GM21786 (cell line): ENCODE measurements at regions not wholly inside any gene's neighbourhood (a gene's known extent, or its start where the extent isn't known, plus 50 kb on each side); places are given as distances from the start of the nearest gene placed in this dataset.

Experiments
- ATAC-seq: cut with Tn5 transposase; IDR thresholded peaks from one replicate; pipeline ENCODE4 v1.9.1; 2021; ENCODE audit not compliant: unreplicated experiment

- no peak for ATAC-seq
Measured at GRCh38 chr12:85504164-85504563, 224.1 kb downstream of the ALX1 start.

DNA sequence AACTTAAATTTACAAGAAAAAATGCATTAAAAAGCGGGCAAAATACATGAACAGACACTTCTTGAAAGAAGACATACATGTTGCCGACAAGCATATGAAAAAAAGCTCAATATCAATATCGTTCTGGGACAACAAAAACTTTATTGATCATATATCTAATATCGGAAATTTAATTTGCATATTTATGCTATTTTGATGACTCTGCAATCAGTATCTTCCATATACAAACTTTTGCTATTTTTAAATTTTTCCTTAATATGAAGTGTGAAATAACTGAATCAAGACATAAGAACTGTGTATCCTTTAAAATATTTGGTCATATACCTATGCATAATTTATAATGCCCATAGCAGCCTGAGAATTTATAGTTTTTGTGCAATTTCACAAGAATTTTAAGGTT is 224.6 kb downstream of the ALX1 start:
- ATAC-seq, result no peak

DNA sequence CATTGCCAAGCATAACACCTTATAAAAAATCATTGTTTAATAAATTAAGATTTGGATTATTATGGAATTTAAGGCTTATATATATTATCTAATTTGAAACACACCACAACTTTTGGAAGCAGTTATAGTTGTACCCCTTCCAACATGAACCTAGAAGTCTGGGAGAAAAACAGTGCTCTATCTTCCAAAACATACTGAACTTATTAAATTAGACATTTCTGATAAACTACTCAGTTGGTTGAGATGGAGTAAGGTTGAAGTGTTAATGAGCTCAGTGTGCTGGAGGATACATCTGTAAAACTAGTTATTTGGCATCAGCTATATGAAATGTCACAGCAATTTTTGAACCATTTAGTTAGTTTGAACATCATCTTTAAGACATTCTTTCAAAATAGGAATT is 227.4 kb downstream of the ALX1 start:
- ATAC-seq, result no peak

DNA sequence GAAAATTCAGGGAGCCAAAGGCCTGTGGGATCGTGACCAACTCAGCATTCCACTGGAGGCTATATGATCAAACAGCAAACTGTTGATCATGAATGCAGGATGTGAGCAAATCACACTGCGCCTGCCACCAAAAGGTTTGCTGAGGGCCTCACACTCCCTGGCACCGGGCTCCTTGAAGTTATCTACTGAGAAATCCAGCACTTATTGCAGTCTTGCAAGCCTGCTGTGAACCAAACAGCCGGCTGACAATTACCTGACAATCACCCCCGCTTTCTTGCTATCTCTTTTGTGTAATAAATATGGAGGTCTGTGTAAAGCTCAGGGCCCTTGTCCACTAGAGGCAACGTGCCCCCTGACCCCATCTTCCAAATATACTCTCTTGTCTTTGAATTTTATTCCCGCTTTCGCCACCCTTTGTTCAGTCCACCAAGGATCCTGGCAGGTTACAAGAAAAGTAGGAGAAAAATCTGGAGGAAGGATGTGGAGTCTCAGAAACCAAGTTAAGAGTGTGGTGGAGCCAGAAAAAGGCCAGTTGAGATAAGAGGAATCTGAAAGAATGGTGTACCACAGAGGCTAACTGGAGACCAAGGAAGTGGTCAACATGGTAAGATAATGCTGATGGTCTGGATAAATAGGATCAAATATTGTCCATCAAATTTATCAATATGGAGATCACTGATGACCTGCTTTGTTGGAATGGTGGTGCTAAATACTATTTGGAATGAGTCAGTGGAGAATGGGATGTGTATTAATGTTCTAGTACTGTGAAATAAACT is 229.2 kb downstream of the ALX1 start:
- ATAC-seq, result peak; percentile 29

DNA sequence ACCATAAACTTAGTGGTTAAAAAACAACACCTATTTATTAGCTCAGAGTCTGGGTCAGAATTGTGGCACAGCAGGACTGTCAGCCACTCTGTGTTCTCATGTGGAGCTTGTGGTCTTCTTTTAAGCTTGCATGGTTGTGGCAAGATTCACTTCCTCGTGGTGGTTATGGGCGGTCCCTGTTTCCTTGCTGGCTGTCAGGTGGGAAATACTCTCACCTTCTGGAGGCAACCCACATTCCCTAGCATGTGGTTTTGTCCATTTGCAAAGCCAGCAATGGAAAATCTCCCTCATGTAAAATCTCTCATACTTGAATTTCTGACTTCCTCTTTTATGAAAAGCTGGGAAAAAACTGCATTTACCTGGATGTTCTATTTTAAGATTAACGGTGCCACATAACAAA is 229.8 kb downstream of the ALX1 start:
- peak; percentile 94 for ATAC-seq

- no peak for ATAC-seq
Measured at GRCh38 chr12:85516039-85516438, 236.0 kb downstream of the ALX1 start.

DNA sequence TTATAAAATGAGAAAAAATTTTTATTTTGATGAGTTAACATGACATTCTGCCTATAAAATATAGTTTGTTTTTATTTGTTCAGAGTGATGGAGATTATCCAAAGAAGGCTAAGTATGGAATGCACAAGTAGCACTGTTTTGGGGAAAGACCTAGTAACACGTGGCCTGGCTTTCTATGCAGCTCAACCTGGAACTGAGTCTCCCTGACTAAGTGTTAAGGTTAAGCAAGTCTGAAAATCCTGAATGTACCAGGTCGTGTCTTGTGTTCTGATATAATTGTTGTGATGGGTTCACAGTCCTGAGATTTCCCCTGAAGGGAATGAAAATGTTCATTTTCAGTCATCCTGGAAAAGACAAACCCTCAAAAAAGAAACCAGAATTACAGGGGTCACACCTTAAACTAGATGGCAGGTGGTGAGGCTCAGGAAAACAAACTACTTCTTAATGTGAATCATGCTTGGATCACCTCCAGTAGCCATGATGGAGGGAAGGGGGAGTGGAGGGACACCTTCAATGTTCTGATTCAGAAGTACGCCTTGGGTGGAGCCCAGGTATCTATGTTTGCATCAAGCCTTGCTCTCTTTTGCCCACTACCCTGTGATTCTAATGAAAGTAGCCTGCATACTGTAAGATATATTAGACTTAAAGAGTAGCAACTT is 236.8 kb downstream of the ALX1 start:
- no peak for ATAC-seq

DNA sequence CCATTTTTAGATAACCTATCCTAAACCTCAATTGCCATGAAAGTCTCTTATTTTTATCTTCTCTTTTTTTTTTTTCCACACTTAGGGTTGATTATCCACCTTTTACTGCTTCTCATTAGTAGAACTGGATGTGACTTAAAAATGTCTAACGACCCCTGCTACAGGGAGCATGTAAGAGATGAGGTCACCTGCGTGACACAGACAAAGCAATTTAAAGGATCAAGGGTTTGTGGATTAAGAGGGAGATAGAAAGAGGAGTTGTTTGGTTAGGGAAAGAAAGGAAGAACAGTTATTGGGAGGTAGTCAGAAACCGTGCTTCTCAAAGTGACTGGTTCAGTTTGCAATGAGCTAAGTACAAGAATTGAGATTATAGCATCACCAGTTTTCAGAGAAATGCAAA is 239.1 kb downstream of the ALX1 start:
- ATAC-seq, result no peak

DNA sequence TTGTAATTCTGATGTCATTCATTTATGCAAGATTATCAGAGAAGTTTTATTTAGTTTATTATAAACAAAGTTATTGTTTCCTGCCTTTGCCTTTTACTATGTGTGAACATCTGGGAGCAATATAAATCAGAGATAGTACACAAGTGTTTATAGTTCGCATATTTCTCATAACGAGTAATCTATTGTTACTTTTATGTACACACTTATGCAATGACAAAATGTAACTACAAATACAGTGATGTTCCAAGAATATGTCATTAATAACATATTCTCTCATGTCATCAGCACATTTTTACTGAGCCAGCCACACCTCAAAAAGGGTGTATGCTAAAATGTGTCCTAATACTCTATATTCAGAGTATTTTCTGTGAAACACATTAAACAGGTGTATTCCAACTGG is 243.2 kb downstream of the ALX1 start:
- ATAC-seq, result no peak

- peak; percentile 67 for ATAC-seq
Measured at GRCh38 chr12:85527192-85527591, 247.2 kb downstream of the ALX1 start.

GRCh38 chr12:85529896-85530295 is 249.9 kb downstream of the ALX1 start:
- ATAC-seq, result no peak

GRCh38 chr12:85530456-85530855 is 250.4 kb downstream of the ALX1 start:
- no peak for ATAC-seq

GRCh38 chr12:85531341-85531740 is 251.3 kb downstream of the ALX1 start:
- ATAC-seq, result peak; percentile 93

DNA sequence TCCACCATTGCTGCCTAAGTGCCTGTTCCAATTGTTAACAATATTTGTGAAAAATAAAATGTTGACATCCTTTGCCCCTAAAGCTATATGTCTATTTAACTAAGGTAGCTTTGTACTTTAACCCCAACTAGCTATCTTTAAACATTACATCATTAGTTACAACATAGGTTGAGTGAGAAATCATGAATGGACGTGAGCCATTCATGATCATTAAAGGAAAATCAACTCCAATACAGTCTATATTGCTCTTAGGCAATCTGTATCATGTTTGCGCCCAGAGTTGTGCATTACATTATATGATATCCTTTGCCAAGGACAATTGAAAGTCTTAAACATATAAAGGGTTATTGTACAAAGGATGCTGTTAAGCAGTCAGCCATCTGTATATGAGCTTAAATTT is 269.6 kb downstream of the ALX1 start:
- no peak for ATAC-seq

DNA sequence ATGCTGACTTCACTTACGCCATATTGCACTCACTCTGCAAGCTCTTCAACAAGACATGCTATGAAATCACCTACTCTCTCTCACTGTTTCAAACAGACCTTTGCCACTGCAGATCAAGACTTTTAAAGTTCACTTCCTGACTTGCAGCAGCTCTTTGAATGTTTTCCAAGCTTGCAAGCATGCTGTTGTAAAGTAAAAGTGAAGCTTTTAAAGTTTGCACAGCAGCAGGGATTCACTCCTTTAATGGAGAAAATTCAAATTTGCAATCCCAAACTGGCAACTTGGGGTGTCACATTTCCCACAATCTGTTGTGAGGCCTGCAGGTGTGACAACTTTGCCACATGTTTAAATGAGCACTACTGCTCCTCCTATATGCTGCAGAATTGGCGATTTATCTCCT is 270.9 kb downstream of the ALX1 start:
- no peak for ATAC-seq

DNA sequence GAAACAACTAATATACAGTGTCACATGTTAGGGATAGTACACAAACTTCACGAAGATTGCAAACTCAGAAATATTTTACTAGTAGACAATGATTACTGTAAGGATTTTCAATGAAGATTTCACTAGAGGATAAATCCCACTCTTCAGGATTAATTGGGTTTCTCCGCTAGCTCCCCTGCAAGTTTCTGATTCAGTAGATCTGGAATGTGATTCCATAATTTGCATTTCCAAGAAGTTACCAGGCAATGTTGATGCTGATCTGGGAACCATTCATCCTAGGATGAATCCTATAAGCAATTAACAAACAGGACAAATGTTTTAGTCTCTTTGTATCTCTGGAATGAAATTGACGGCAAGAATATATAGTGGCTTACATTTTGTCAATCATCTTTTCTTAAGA is 272.4 kb downstream of the ALX1 start:
- no peak for ATAC-seq

DNA sequence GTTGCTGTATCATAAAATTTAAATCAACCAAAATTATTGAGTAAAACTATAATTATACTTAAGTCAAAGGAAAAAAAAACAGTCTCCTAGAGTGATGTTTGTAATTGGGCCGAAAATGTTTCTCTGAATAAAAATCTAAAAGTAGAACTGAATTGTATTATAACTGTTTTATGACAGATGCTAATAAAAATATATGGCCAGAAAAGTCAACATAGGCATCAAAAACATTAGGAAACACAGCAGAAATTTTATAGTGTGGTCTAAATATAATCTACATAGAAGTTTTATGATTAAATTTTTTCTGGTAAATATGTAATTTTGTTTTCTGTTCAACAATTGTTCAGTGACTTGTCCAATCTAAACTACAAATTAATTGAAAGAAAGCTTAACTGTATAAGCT is 277.8 kb downstream of the ALX1 start:
- ATAC-seq, result no peak

DNA sequence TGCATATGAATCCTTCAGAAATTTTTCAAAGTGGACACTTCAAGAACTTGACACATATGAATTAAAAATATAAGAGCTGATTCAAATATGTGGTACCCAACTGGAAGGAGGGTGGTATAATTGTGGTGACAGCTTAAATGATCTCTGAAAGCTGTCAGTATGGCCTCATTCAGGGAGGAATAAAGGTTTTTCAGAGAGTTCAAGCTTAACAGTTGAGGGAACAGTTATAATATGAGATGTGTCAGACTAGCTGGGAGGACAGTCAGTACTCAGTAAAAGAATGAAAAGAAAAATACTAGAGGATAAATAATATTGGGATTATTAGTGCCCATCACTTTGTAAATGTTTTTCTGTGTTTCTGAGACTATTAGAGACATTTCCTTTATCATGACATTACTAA is 277.5 kb downstream of the RASSF9 start:
- no peak for ATAC-seq

GRCh38 chr12:85559127-85559526 is 277.1 kb downstream of the RASSF9 start:
- no peak for ATAC-seq

GRCh38 chr12:85559536-85559935 is 276.7 kb downstream of the RASSF9 start:
- ATAC-seq, result no peak

GRCh38 chr12:85562765-85563164 is 273.4 kb downstream of the RASSF9 start:
- ATAC-seq, result no peak

DNA sequence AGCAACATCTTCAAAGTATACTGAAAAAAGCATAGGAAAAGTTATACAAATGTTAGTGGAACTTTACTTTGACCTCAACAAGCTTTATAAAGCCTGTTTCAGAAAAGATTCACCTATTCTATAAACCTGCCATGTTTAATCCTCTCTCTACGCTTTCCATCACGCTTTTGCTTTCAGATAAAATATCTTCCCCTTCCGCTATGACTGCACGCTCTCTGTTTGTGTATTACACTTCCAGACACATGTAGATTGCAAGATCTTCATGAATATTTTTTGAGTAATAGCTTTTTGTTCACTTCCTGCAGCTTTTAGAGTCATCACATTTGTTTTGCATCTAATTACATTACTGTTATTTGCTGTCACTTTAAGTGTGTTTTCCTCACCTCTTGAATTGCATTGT is 271.4 kb downstream of the RASSF9 start:
- ATAC-seq, result no peak
